ENCODE measurements at regions not wholly inside any gene's neighbourhood (a gene's known extent, or its start where the extent isn't known, plus 50 kb on each side); places are given as distances from the start of the nearest gene placed in this dataset.
A peak's percentile ranks its signal among the peaks of the same experiment; 100 is the strongest.

- peak; percentile 96 for FAIRE-seq
- peak; percentile 71 for DNase-seq (ENCODE audit: low spot score)
Observed at GRCh38 chr12:38138225-38139221, 178.1 kb upstream of the ALG10B start.

- DNase-seq (ENCODE audit: low spot score) (no peak), FAIRE-seq (no peak)
Observed at GRCh38 chr12:38139456-38139855, 177.1 kb upstream of the ALG10B start.

- FAIRE-seq (peak; percentile 50), DNase-seq (ENCODE audit: low spot score) (no peak)
Observed at GRCh38 chr12:38141239-38141638, 175.3 kb upstream of the ALG10B start.

- FAIRE-seq (peak; percentile 52), DNase-seq (ENCODE audit: low spot score) (no peak)
Observed at GRCh38 chr12:38141861-38142260, 174.7 kb upstream of the ALG10B start.

GRCh38 chr12:38142974-38143373 is 173.6 kb upstream of the ALG10B start:
- no peak for DNase-seq (ENCODE audit: low spot score)
- peak; percentile 98 for FAIRE-seq

- no peak for FAIRE-seq
- DNase-seq (ENCODE audit: low spot score): no peak
Observed at GRCh38 chr12:38144049-38144448, 172.5 kb upstream of the ALG10B start.

- peak; percentile 40 for FAIRE-seq
- DNase-seq (ENCODE audit: low spot score): no peak
Observed at GRCh38 chr12:38144601-38145436, 171.8 kb upstream of the ALG10B start.

GRCh38 chr12:38149395-38150073 is 167.0 kb upstream of the ALG10B start:
- DNase-seq (ENCODE audit: low spot score): peak; percentile 88
- FAIRE-seq: peak; percentile 99

- DNase-seq (ENCODE audit: low spot score) (no peak), FAIRE-seq (no peak)
Observed at GRCh38 chr12:38151991-38152700, 164.4 kb upstream of the ALG10B start.

- FAIRE-seq (no peak), DNase-seq (ENCODE audit: low spot score) (no peak)
Observed at GRCh38 chr12:38152816-38153736, 163.5 kb upstream of the ALG10B start.

- FAIRE-seq (no peak), DNase-seq (ENCODE audit: low spot score) (no peak)
Observed at GRCh38 chr12:38153737-38154061, 162.9 kb upstream of the ALG10B start.

GRCh38 chr12:38154096-38155019 is 162.2 kb upstream of the ALG10B start:
- no peak for FAIRE-seq
- no peak for DNase-seq (ENCODE audit: low spot score)

- DNase-seq (ENCODE audit: low spot score): no peak
- no peak for FAIRE-seq
Observed at GRCh38 chr12:38155020-38155395, 161.6 kb upstream of the ALG10B start.

- no peak for DNase-seq (ENCODE audit: low spot score)
- no peak for FAIRE-seq
Observed at GRCh38 chr12:38155526-38156496, 160.8 kb upstream of the ALG10B start.

- FAIRE-seq (no peak), DNase-seq (ENCODE audit: low spot score) (no peak)
Observed at GRCh38 chr12:38156497-38157245, 159.9 kb upstream of the ALG10B start.

- FAIRE-seq: no peak
- DNase-seq (ENCODE audit: low spot score): no peak
Observed at GRCh38 chr12:38157274-38157932, 159.2 kb upstream of the ALG10B start.
